ENCODE measurements at regions not wholly inside any gene's neighbourhood (a gene's known extent, or its start where the extent isn't known, plus 50 kb on each side); places are given as distances from the start of the nearest gene placed in this dataset.

- no peaks in the 10 kb centered on the region for H3K36me3 ChIP-seq (ENCODE audit: insufficient read depth, low read length)
- no peak overlapping the region for H3K4me3 ChIP-seq (ENCODE audit: low read depth in 1 of 2, low read length in 2 of 2)
- no peaks in the 10 kb centered on the region for H3K79me2 ChIP-seq (ENCODE audit: insufficient read depth, low read length)
- no peak for TF ChIP-seq CTCF (IDR thresholded peaks at IDR 0.05; ENCODE audit: borderline replicate concordance, extremely low read depth, low read length, poor library complexity, severe bottlenecking)
- TF ChIP-seq EZH2 (IDR thresholded peaks at IDR 0.05; ENCODE audit: borderline replicate concordance, low read depth, low read length, severe bottlenecking) = no peak
- no peaks in the 10 kb centered on the region for H3K9me3 ChIP-seq (ENCODE audit: insufficient read depth, low read length, severe bottlenecking)
- no peak overlapping the region for H3K9ac ChIP-seq (ENCODE audit: low read depth, low read length)
- H4K20me1 ChIP-seq (ENCODE audit: insufficient read depth, low read length) = no peaks in the 10 kb centered on the region
- H2AFZ ChIP-seq (ENCODE audit: low read depth, low read length) = no peak overlapping the region
- H3K27me3 ChIP-seq (ENCODE audit: insufficient read depth, low read length, poor library complexity) = no peaks in the 10 kb centered on the region
- no peaks in the 10 kb centered on the region for H3K4me1 ChIP-seq (ENCODE audit: insufficient read depth, low read length)
- ATAC-seq (ENCODE audit: insufficient read depth, low read depth) (no peak), DNase-seq (no peak)
- no peak overlapping the region for H3K27ac ChIP-seq (ENCODE audit: low read length)
- no peak overlapping the region for H3K4me2 ChIP-seq (ENCODE audit: insufficient read depth, low read length)
Observed at GRCh38 chr21:28439788-28440187, 552.9 kb downstream of the LTN1 start.

- Histone ChIP-seq H3K4me1 (ENCODE audit: insufficient read depth, low read length) (no peaks in the 10 kb centered on the region), H4K20me1 (ENCODE audit: insufficient read depth, low read length) (no peaks in the 10 kb centered on the region), H3K36me3 (ENCODE audit: insufficient read depth, low read length) (no peaks in the 10 kb centered on the region), H2AFZ (ENCODE audit: low read depth, low read length) (no peak overlapping the region), H3K4me2 (ENCODE audit: insufficient read depth, low read length) (no peak overlapping the region), H3K27me3 (ENCODE audit: insufficient read depth, low read length, poor library complexity) (no peaks in the 10 kb centered on the region), H3K9ac (ENCODE audit: low read depth, low read length) (no peak overlapping the region), H3K9me3 (ENCODE audit: insufficient read depth, low read length, severe bottlenecking) (no peaks in the 10 kb centered on the region), H3K27ac (ENCODE audit: low read length) (no peak overlapping the region), H3K79me2 (ENCODE audit: insufficient read depth, low read length) (no peaks in the 10 kb centered on the region), H3K4me3 (ENCODE audit: low read depth in 1 of 2, low read length in 2 of 2) (no peak overlapping the region)
- ATAC-seq (ENCODE audit: insufficient read depth, low read depth) (no peak), DNase-seq (no peak)
- TF ChIP-seq EZH2 (IDR thresholded peaks at IDR 0.05; ENCODE audit: borderline replicate concordance, low read depth, low read length, severe bottlenecking) (no peak), CTCF (IDR thresholded peaks at IDR 0.05; ENCODE audit: borderline replicate concordance, extremely low read depth, low read length, poor library complexity, severe bottlenecking) (no peak)
Observed at GRCh38 chr21:28439251-28439650, 553.4 kb downstream of the LTN1 start.

- TF ChIP-seq CTCF (IDR thresholded peaks at IDR 0.05; ENCODE audit: borderline replicate concordance, extremely low read depth, low read length, poor library complexity, severe bottlenecking) = no peak
- TF ChIP-seq EZH2 (IDR thresholded peaks at IDR 0.05; ENCODE audit: borderline replicate concordance, low read depth, low read length, severe bottlenecking) = no peak
- Histone ChIP-seq H3K27me3 (ENCODE audit: insufficient read depth, low read length, poor library complexity) (no peaks in the 10 kb centered on the region), H3K4me3 (ENCODE audit: low read depth in 1 of 2, low read length in 2 of 2) (no peak overlapping the region), H2AFZ (ENCODE audit: low read depth, low read length) (no peak overlapping the region), H3K79me2 (ENCODE audit: insufficient read depth, low read length) (no peaks in the 10 kb centered on the region), H3K27ac (ENCODE audit: low read length) (no peak overlapping the region), H3K4me1 (ENCODE audit: insufficient read depth, low read length) (no peaks in the 10 kb centered on the region), H3K9ac (ENCODE audit: low read depth, low read length) (no peak overlapping the region), H4K20me1 (ENCODE audit: insufficient read depth, low read length) (no peaks in the 10 kb centered on the region), H3K9me3 (ENCODE audit: insufficient read depth, low read length, severe bottlenecking) (no peaks in the 10 kb centered on the region), H3K4me2 (ENCODE audit: insufficient read depth, low read length) (no peak overlapping the region), H3K36me3 (ENCODE audit: insufficient read depth, low read length) (no peaks in the 10 kb centered on the region)
- DNase-seq (no peak), ATAC-seq (ENCODE audit: insufficient read depth, low read depth) (no peak)
Observed at GRCh38 chr21:28437061-28437460, 555.6 kb downstream of the LTN1 start.
